Activated CD8-positive, alpha-beta T cell treated with anti-CD3 and anti-CD28 coated beads for 36 hours (primary cell): ENCODE measurements at regions not wholly inside any gene's neighbourhood (a gene's known extent, or its start where the extent isn't known, plus 50 kb on each side); places are given as distances from the start of the nearest gene placed in this dataset.

Source experiments
- ATAC-seq: fragments of 200-7000 bp; cut with Tn5 transposase; one replicate; pipeline ENCODE4 v1.10.0; 2021; ENCODE audit warnings: mild to moderate bottlenecking, moderate library complexity
- CTCF ChIA-PET: fragments of 350-600 bp; sonication (Branson Sonifier 250); formaldehyde crosslinking; loops from one replicate; lab custom pipeline; 2021; ENCODE audit warnings: antibody characterized with exemption; lab: Charles Lee
- POLR2A ChIA-PET: fragments of 350-600 bp; sonication (Branson Sonifier 250); formaldehyde crosslinking; loops from one replicate; lab custom pipeline; 2021; ENCODE audit warnings: antibody characterized with exemption; lab: Charles Lee
- DNase-seq: peaks from one replicate; pipeline ENCODE4 v3.0.0-alpha.2; 2020
- H3K27ac Mint-ChIP-seq: one replicate; pipeline ENCODE4 v1.8.0; 2021; ENCODE audit warnings: mild to moderate bottlenecking, mixed read lengths
- H3K27me3 Mint-ChIP-seq: one replicate; pipeline ENCODE4 v1.8.0; 2021; ENCODE audit warnings: mixed read lengths
- H3K36me3 Mint-ChIP-seq: one replicate; pipeline ENCODE4 v1.8.0; 2021; ENCODE audit warnings: low read depth, mixed read lengths
- H3K4me1 Mint-ChIP-seq: one replicate; pipeline ENCODE4 v1.8.0; 2021; ENCODE audit warnings: low read depth, mixed read lengths
- H3K4me3 Mint-ChIP-seq: one replicate; pipeline ENCODE4 v1.8.0; 2021; ENCODE audit warnings: mild to moderate bottlenecking, moderate library complexity, mixed read lengths
- H3K9me3 Mint-ChIP-seq: one replicate; pipeline ENCODE4 v1.8.0; 2021; ENCODE audit warnings: mixed read lengths
- intact Hi-C: fragments of 100-400 bp; cut with micrococcal nuclease; formaldehyde crosslinking; loops from one replicate; pipeline ENCODE4 v1.10.0; 2022
- TF ChIP-seq, protein P1 (sequence below): fragments of 200-600 bp; IDR thresholded peaks from one replicate; pipeline ENCODE4 v1.8.0; 2022; ENCODE audit warnings: antibody characterized with exemption, mild to moderate bottlenecking

DNA sequence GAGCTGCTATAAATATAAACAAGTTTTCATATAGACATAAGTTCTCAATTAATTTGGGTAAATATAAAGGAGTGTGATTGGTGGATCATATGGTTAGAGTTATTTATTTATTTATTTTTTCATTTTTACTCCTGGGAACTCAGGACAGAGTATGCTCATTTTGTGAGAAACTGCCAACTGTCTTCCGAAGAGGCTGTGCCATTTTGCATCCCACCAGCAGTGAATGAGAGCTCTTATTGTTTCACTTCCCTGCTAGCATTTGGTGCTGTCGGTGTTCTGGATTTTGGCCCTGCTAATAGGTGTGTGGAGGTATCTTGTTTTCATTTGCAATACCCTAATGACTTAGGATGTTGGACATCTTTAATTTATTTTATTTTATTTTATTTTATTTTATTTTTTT is 50.4 kb upstream of the XPO1 start:
- CTCF ChIA-PET = no interaction called here
- POLR2A ChIA-PET = interaction anchor here (0.6 kb wide), 1 partner anchor 650 kb away, joined by 3 read pairs; no protein-coding TSS in a partner anchor
- no peaks in the 10 kb centered on the region for H3K4me1 Mint-ChIP-seq
- no peak overlapping the region for H3K4me3 Mint-ChIP-seq
- intact Hi-C loops = no loop called here
- peaks cover 2% of the 10 kb centered on the region for H3K9me3 Mint-ChIP-seq
- no peak for DNase-seq
- TF ChIP-seq, protein P1, sequence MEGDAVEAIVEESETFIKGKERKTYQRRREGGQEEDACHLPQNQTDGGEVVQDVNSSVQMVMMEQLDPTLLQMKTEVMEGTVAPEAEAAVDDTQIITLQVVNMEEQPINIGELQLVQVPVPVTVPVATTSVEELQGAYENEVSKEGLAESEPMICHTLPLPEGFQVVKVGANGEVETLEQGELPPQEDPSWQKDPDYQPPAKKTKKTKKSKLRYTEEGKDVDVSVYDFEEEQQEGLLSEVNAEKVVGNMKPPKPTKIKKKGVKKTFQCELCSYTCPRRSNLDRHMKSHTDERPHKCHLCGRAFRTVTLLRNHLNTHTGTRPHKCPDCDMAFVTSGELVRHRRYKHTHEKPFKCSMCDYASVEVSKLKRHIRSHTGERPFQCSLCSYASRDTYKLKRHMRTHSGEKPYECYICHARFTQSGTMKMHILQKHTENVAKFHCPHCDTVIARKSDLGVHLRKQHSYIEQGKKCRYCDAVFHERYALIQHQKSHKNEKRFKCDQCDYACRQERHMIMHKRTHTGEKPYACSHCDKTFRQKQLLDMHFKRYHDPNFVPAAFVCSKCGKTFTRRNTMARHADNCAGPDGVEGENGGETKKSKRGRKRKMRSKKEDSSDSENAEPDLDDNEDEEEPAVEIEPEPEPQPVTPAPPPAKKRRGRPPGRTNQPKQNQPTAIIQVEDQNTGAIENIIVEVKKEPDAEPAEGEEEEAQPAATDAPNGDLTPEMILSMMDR = no peak
- no peak overlapping the region for H3K27ac Mint-ChIP-seq
- H3K36me3 Mint-ChIP-seq = no peaks in the 10 kb centered on the region
- no peak for ATAC-seq
- H3K27me3 Mint-ChIP-seq = peaks cover 2% of the 10 kb centered on the region
